Astrocyte (in vitro differentiated cells and primary cell): ENCODE measurements at regions not wholly inside any gene's neighbourhood (a gene's known extent, or its start where the extent isn't known, plus 50 kb on each side); places are given as distances from the start of the nearest gene placed in this dataset.

Experiments
- DNase-seq: peaks from one replicate; pipeline ENCODE4 v3.0.0-alpha.2; 2010; ENCODE audit warnings: low read depth
- FAIRE-seq: peaks from 2 replicates; lab custom pipeline; 2011; peaks lifted over from hg19 to GRCh38; lab: Jason Lieb, UNC
- H2AFZ ChIP-seq: 2 replicates; pipeline ENCODE4 v1.6.0; 2012; ENCODE audit warnings: low read depth, low read length, inconsistent platforms
- H3K27ac ChIP-seq: 2 replicates; pipeline ENCODE4 v1.5.1; 2011; ENCODE audit warnings: low read depth, low read length, inconsistent platforms
- H3K27me3 ChIP-seq: 2 replicates; pipeline ENCODE4 v1.6.0; 2011; ENCODE audit warnings: low read length, inconsistent platforms; ENCODE audit not compliant: insufficient read depth
- H3K36me3 ChIP-seq: 2 replicates; pipeline ENCODE4 v1.5.1; 2011; ENCODE audit warnings: low read length, inconsistent platforms; ENCODE audit not compliant: insufficient read depth
- H3K4me1 ChIP-seq: 2 replicates; pipeline ENCODE4 v1.5.1; 2011; ENCODE audit warnings: low read length, inconsistent platforms; ENCODE audit not compliant: insufficient read depth
- H3K4me2 ChIP-seq: 2 replicates; pipeline ENCODE4 v1.6.0; 2012; ENCODE audit warnings: low read length, inconsistent platforms
- H3K4me3 ChIP-seq: 2 replicates; pipeline ENCODE4 v1.5.1; 2011; ENCODE audit warnings: low read depth, mild to moderate bottlenecking, low read length, inconsistent platforms; ENCODE audit not compliant: insufficient read depth
- H3K79me2 ChIP-seq: 2 replicates; pipeline ENCODE4 v1.6.0; 2012; ENCODE audit warnings: mild to moderate bottlenecking, low read length, inconsistent platforms; ENCODE audit not compliant: insufficient read depth
- H3K9ac ChIP-seq: 2 replicates; pipeline ENCODE4 v1.6.0; 2012; ENCODE audit warnings: mild to moderate bottlenecking, low read length, inconsistent platforms
- H3K9me3 ChIP-seq: 2 replicates; pipeline ENCODE4 v1.5.1; 2012; ENCODE audit warnings: low read depth, mild to moderate bottlenecking, low read length, inconsistent platforms; ENCODE audit not compliant: insufficient read depth
- H4K20me1 ChIP-seq: 2 replicates; pipeline ENCODE4 v1.6.0; 2012; ENCODE audit warnings: low read length, inconsistent platforms; ENCODE audit not compliant: insufficient read depth
- H3K27ac Mint-ChIP-seq: one replicate; pipeline ENCODE4 v1.8.0; 2021; ENCODE audit warnings: mild to moderate bottlenecking, mixed read lengths; ENCODE audit not compliant: unreplicated experiment
- H3K27me3 Mint-ChIP-seq: one replicate; pipeline ENCODE4 v1.8.0; 2021; ENCODE audit warnings: low read depth, mixed read lengths; ENCODE audit not compliant: unreplicated experiment
- H3K36me3 Mint-ChIP-seq: one replicate; pipeline ENCODE4 v1.8.0; 2021; ENCODE audit warnings: low read depth, mixed read lengths; ENCODE audit not compliant: unreplicated experiment
- H3K4me1 Mint-ChIP-seq: one replicate; pipeline ENCODE4 v1.8.0; 2021; ENCODE audit warnings: low read depth, mixed read lengths; ENCODE audit not compliant: unreplicated experiment
- H3K4me3 Mint-ChIP-seq: one replicate; pipeline ENCODE4 v1.8.0; 2021; ENCODE audit warnings: mild to moderate bottlenecking, moderate library complexity, mixed read lengths; ENCODE audit not compliant: unreplicated experiment
- H3K9me3 Mint-ChIP-seq: one replicate; pipeline ENCODE4 v1.8.0; 2021; ENCODE audit warnings: mild to moderate bottlenecking, mixed read lengths; ENCODE audit not compliant: unreplicated experiment
- EZH2 ChIP-seq: IDR thresholded peaks from 2 replicates; pipeline ENCODE4 v1.6.1; 2012; ENCODE audit warnings: mild to moderate bottlenecking, low read length, inconsistent platforms; ENCODE audit not compliant: insufficient read depth
- TF ChIP-seq, protein P1 (sequence below): IDR thresholded peaks from 2 replicates; pipeline ENCODE4 v1.5.1; 2011; ENCODE audit warnings: low read depth, mild to moderate bottlenecking, inconsistent platforms, low read length, moderate library complexity; ENCODE audit not compliant: insufficient read depth

DNA sequence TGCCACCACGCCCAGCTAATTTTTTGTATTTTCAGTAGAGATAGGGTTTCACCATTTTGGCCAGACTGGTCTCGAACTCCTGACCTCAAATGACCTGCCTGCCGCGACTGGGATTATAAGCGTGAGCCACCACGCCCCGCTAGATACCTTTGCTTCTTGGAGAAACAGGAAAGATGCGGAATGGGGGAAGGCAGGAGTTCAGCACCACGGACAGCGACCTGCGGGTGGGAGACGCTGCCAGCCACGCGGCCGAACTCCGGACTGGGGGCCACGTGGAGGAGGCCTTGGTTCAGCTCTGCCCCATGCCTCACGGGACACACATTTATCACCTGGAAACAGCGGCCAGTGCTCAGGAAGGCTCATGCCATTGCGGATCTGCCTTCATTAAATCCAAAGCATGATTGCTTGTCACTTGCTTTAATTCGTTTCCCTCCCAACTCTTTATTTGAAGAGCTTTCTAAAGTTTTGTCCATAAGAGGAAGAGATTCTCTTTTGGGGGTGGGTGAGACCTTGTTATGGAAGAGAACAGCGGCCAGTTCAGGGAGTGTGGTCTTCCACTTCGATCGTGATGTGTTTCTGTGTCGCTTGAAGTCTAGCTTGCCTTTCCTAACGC lies 219.9 kb downstream of the ENGASE start:
- Mint-ChIP-seq H3K27me3 (peaks cover 73% of the 10 kb centered on the region), H3K36me3 (no peaks in the 10 kb centered on the region), H3K4me1 (no peaks in the 10 kb centered on the region), H3K9me3 (no peaks in the 10 kb centered on the region), H3K4me3 (no peak overlapping the region), H3K27ac (peak overlapping the region; percentile 66)
- Histone ChIP-seq H3K9ac (no peak overlapping the region), H3K27me3 (no peaks in the 10 kb centered on the region), H3K4me1 (no peaks in the 10 kb centered on the region), H4K20me1 (no peaks in the 10 kb centered on the region), H2AFZ (no peak overlapping the region), H3K79me2 (no peaks in the 10 kb centered on the region), H3K9me3 (no peaks in the 10 kb centered on the region), H3K4me3 (no peak overlapping the region), H3K36me3 (no peaks in the 10 kb centered on the region), H3K27ac (no peak overlapping the region), H3K4me2 (no peak overlapping the region)
- FAIRE-seq, result no peak
- peak; percentile 18 for DNase-seq
- TF ChIP-seq EZH2, result no peak

DNA sequence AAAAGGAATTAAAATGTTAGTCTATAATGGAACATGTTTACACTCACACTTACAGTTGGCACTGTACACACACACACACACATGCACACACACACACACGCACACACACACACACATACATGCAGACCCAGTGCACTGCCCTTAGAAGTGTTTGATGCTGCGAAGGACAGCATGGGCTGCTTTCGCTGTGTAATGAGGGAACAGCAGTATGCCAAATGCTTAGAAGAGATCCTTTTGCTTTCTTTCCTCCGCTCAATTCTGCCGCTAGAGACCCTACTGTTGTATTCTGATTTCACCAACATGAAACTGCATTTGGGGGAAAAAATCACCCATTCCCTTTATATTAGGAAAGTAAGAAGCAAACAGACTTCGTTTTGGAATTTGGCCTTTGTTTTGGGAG lies 217.9 kb downstream of the ENGASE start:
- no peak for TF ChIP-seq EZH2
- TF ChIP-seq, protein P1, sequence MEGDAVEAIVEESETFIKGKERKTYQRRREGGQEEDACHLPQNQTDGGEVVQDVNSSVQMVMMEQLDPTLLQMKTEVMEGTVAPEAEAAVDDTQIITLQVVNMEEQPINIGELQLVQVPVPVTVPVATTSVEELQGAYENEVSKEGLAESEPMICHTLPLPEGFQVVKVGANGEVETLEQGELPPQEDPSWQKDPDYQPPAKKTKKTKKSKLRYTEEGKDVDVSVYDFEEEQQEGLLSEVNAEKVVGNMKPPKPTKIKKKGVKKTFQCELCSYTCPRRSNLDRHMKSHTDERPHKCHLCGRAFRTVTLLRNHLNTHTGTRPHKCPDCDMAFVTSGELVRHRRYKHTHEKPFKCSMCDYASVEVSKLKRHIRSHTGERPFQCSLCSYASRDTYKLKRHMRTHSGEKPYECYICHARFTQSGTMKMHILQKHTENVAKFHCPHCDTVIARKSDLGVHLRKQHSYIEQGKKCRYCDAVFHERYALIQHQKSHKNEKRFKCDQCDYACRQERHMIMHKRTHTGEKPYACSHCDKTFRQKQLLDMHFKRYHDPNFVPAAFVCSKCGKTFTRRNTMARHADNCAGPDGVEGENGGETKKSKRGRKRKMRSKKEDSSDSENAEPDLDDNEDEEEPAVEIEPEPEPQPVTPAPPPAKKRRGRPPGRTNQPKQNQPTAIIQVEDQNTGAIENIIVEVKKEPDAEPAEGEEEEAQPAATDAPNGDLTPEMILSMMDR, result no peak
- no peak overlapping the region for H3K27ac Mint-ChIP-seq
- no peak overlapping the region for H3K27ac ChIP-seq
- H3K4me1 ChIP-seq, result no peaks in the 10 kb centered on the region
- no peaks in the 10 kb centered on the region for H3K27me3 ChIP-seq
- H3K9ac ChIP-seq, result no peak overlapping the region
- no peaks in the 10 kb centered on the region for H4K20me1 ChIP-seq
- H2AFZ ChIP-seq, result no peak overlapping the region
- no peaks in the 10 kb centered on the region for H3K4me1 Mint-ChIP-seq
- no peaks in the 10 kb centered on the region for H3K36me3 ChIP-seq
- FAIRE-seq (no peak), DNase-seq (no peak)
- peaks cover 73% of the 10 kb centered on the region for H3K27me3 Mint-ChIP-seq
- no peak overlapping the region for H3K4me3 ChIP-seq
- H3K9me3 ChIP-seq, result no peaks in the 10 kb centered on the region
- H3K4me2 ChIP-seq, result no peak overlapping the region
- H3K36me3 Mint-ChIP-seq, result no peaks in the 10 kb centered on the region
- H3K4me3 Mint-ChIP-seq, result no peak overlapping the region
- no peaks in the 10 kb centered on the region for H3K79me2 ChIP-seq
- no peaks in the 10 kb centered on the region for H3K9me3 Mint-ChIP-seq

DNA sequence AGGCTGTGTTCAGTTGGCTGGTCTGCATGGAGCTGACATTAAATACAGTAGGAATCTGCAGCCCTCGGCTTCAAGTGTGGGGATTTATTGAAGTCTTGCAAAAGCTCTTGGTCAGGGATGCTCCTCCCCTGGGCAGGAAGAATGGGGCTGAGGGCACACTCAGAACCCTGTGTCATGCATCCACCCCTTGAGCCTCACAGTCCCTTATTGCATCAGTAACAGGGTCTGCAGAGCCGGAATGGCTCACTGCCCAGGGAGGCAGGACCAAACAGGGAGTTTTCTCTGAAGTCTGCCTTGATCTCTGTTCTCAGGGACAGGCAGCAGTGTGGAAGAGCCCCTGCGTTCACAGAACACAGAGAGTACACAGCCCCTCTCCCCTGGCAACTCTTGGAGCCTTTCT lies 216.8 kb downstream of the ENGASE start:
- FAIRE-seq, result no peak
- Mint-ChIP-seq H3K4me3 (no peak overlapping the region), H3K27me3 (peaks cover 82% of the 10 kb centered on the region), H3K9me3 (no peaks in the 10 kb centered on the region), H3K4me1 (no peaks in the 10 kb centered on the region), H3K27ac (no peak overlapping the region), H3K36me3 (no peaks in the 10 kb centered on the region)
- H3K4me2 ChIP-seq, result no peak overlapping the region
- H2AFZ ChIP-seq, result no peak overlapping the region
- no peaks in the 10 kb centered on the region for H3K79me2 ChIP-seq
- TF ChIP-seq, protein P1, result no peak
- no peak for TF ChIP-seq EZH2
- H3K9ac ChIP-seq, result no peak overlapping the region
- H4K20me1 ChIP-seq, result no peaks in the 10 kb centered on the region
- H3K4me1 ChIP-seq, result no peaks in the 10 kb centered on the region
- no peak overlapping the region for H3K27ac ChIP-seq
- no peak for DNase-seq
- H3K9me3 ChIP-seq, result no peaks in the 10 kb centered on the region
- no peaks in the 10 kb centered on the region for H3K27me3 ChIP-seq
- H3K36me3 ChIP-seq, result no peaks in the 10 kb centered on the region
- H3K4me3 ChIP-seq, result no peak overlapping the region
